ENCODE measurements at regions not wholly inside any gene's neighbourhood (a gene's known extent, or its start where the extent isn't known, plus 50 kb on each side); places are given as distances from the start of the nearest gene placed in this dataset.

GRCh38 chr4:156673483-156673882, 298.1 kb downstream of the PDGFC start:
- DNase-seq (ENCODE audit: low read depth in 2 of 2): peak; percentile 12 to 51
- TF ChIP-seq CTCF (IDR thresholded peaks at IDR 0.05; ENCODE audit: low read depth, low read length): no peak
- H3K4me3 ChIP-seq (replicated peaks in 1 of 2; ENCODE audit: low read depth in 2 of 2, low read length in 2 of 2): no peak overlapping the region

GRCh38 chr4:156672492-156673305, 298.9 kb downstream of the PDGFC start:
- no peak for TF ChIP-seq CTCF (IDR thresholded peaks at IDR 0.05; ENCODE audit: low read depth, low read length)
- H3K4me3 ChIP-seq (replicated peaks in 1 of 2; ENCODE audit: low read depth in 2 of 2, low read length in 2 of 2): no peak overlapping the region
- DNase-seq (ENCODE audit: low read depth in 2 of 2): peak; percentile 23 to 25

GRCh38 chr4:156665780-156666366, 305.7 kb downstream of the PDGFC start:
- no peak for TF ChIP-seq CTCF (IDR thresholded peaks at IDR 0.05; ENCODE audit: low read depth, low read length)
- no peak for DNase-seq (ENCODE audit: low read depth in 2 of 2)
- H3K4me3 ChIP-seq (replicated peaks in 1 of 2; ENCODE audit: low read depth in 2 of 2, low read length in 2 of 2): no peak overlapping the region

- no peak for DNase-seq (ENCODE audit: low read depth in 2 of 2)
- no peak overlapping the region for H3K4me3 ChIP-seq (replicated peaks in 1 of 2; ENCODE audit: low read depth in 2 of 2, low read length in 2 of 2)
- no peak for TF ChIP-seq CTCF (IDR thresholded peaks at IDR 0.05; ENCODE audit: low read depth, low read length)
Measured at GRCh38 chr4:156663663-156664062, 307.9 kb downstream of the PDGFC start.

GRCh38 chr4:156662921-156663320, 308.7 kb downstream of the PDGFC start:
- no peak for TF ChIP-seq CTCF (IDR thresholded peaks at IDR 0.05; ENCODE audit: low read depth, low read length)
- no peak overlapping the region for H3K4me3 ChIP-seq (replicated peaks in 1 of 2; ENCODE audit: low read depth in 2 of 2, low read length in 2 of 2)
- peak in 1 of 2 donors; percentile 54 for DNase-seq (ENCODE audit: low read depth in 2 of 2)

- H3K4me3 ChIP-seq (replicated peaks in 1 of 2; ENCODE audit: low read depth in 2 of 2, low read length in 2 of 2): no peak overlapping the region
- DNase-seq (ENCODE audit: low read depth in 2 of 2): no peak
- TF ChIP-seq CTCF (IDR thresholded peaks at IDR 0.05; ENCODE audit: low read depth, low read length): no peak
Measured at GRCh38 chr4:156661555-156661954, 310.0 kb downstream of the PDGFC start.
